Stimulated activated memory B cell treated with anti-CD40 and anti-IgM and Interleukin-4, amounts not matched to agents 10 μg/mL and 1 μg/mL and 100 μg/mL, for 72 hours (primary cell): ENCODE measurements at regions not wholly inside any gene's neighbourhood (a gene's known extent, or its start where the extent isn't known, plus 50 kb on each side); places are given as distances from the start of the nearest gene placed in this dataset.

ENCODE experiments used
- ATAC-seq: fragments of 150-1000 bp; cut with Tn5 transposase; 2 replicates; pipeline ENCODE4 v1.10.0; 2021
- H3K27ac Mint-ChIP-seq: one replicate; pipeline ENCODE4 v1.8.0; 2022; ENCODE audit warnings: mild to moderate bottlenecking, mixed read lengths
- H3K27me3 Mint-ChIP-seq: one replicate; pipeline ENCODE4 v1.8.0; 2022; ENCODE audit warnings: mixed read lengths
- H3K36me3 Mint-ChIP-seq: one replicate; pipeline ENCODE4 v1.8.0; 2022; ENCODE audit warnings: mixed read lengths
- H3K4me1 Mint-ChIP-seq: one replicate; pipeline ENCODE4 v1.8.0; 2022; ENCODE audit warnings: mixed read lengths
- H3K4me3 Mint-ChIP-seq: one replicate; pipeline ENCODE4 v1.8.0; 2022; ENCODE audit warnings: mild to moderate bottlenecking, moderate library complexity, mixed read lengths
- H3K9me3 Mint-ChIP-seq: one replicate; pipeline ENCODE4 v1.8.0; 2022; ENCODE audit warnings: mixed read lengths

DNA sequence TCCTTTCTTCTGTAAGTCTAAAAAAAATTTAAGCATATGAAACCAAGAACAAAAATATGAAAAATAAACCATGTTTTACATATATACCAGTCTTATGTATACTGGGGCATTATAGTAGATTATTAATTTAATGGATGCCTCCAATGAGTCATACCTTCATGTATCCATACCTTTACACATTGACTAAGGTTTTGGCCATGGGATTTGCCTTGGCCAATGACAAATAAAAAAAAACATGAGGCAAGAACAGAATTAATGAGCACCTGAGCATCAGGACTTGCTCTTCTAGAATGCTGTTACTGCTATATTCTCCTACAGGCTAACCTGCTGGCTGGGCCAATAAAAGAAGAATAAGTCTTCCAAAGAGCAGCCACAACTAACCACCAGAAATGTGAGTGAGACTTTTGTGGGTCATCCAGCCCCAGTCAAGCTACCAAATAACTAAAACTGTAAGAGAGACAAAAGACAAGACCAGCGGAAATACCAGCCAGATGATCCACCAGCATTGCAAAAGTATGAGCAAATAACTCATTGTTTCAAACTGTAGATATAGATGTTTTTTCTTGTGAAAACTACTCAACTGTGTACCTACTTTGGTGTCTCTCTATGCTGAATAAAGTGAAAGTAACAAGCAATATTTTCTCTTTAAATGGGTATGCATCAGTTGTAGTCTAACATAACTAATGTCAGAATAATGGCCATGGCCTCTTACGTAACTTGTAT, 749.6 kb upstream of the VRK2 start:
- H3K4me3 Mint-ChIP-seq: no peak overlapping the region
- ATAC-seq: no peak
- no peaks in the 10 kb centered on the region for H3K4me1 Mint-ChIP-seq
- H3K27me3 Mint-ChIP-seq: no peaks in the 10 kb centered on the region
- H3K9me3 Mint-ChIP-seq: no peaks in the 10 kb centered on the region
- no peak overlapping the region for H3K27ac Mint-ChIP-seq
- H3K36me3 Mint-ChIP-seq: peaks cover 5% of the 10 kb centered on the region

DNA sequence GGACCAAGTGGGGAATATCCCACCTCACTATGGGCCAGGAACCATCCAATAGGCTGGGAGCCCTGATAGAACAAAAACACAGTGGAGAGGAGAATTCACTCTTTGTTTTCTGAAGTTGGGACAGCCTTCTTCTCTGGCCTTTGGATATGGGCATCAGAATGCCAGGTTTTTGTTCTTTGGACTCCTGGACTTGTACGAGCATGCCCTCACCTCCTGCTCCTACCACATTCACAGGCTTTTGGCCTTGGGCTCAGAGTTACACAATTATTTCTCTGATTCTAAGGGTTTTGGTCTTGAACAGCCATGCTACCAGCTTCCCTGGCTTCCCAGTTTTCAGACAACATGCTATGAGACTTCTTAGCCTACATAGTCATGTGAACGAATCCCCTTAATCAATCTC, 732.9 kb upstream of the VRK2 start:
- Mint-ChIP-seq H3K27ac (no peak overlapping the region), H3K27me3 (no peaks in the 10 kb centered on the region), H3K4me3 (no peak overlapping the region), H3K4me1 (no peaks in the 10 kb centered on the region), H3K9me3 (no peaks in the 10 kb centered on the region), H3K36me3 (no peaks in the 10 kb centered on the region)
- ATAC-seq: no peak

DNA sequence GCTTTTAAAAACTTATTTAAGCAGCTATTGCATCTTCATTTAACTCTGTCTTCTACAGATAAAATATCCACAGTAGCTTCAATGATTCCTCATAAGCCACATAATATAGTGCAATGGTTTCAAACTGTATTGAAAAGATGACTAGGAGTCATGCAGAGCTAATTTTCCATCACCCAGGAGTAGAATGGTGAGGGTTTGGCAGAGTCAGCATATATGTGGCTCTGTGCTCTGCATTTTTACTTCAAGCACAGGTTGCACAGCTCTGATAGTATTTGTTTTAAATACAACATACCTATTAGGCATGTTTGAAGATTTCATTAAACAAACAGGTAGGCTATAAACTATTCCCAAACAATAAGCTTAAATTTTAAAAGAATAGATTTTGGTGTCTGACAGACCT, 731.9 kb upstream of the VRK2 start:
- H3K9me3 Mint-ChIP-seq: no peaks in the 10 kb centered on the region
- H3K36me3 Mint-ChIP-seq: no peaks in the 10 kb centered on the region
- H3K27me3 Mint-ChIP-seq: no peaks in the 10 kb centered on the region
- no peaks in the 10 kb centered on the region for H3K4me1 Mint-ChIP-seq
- H3K4me3 Mint-ChIP-seq: no peak overlapping the region
- no peak overlapping the region for H3K27ac Mint-ChIP-seq
- ATAC-seq: no peak

DNA sequence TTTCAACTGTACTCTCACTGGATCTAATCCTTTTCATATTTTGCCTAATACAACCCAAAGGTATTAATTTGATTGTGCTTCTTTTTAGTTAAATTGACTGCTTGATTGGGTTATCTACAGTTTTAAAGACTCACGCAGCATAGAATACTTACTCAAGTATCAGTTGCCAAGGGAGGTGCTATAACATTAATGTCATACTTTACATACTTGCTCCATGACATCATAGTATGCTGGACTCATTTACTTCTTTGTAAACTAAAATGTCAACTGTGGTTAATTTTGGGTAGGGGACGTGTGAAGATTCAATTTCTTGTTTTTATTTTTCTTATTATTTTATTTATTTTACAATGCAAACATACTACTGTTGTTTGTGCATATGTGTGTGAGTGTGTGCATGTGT, 716.2 kb upstream of the VRK2 start:
- Mint-ChIP-seq H3K27me3 (no peaks in the 10 kb centered on the region), H3K4me3 (no peak overlapping the region), H3K9me3 (no peaks in the 10 kb centered on the region), H3K4me1 (no peaks in the 10 kb centered on the region), H3K27ac (no peak overlapping the region), H3K36me3 (no peaks in the 10 kb centered on the region)
- ATAC-seq: no peak

DNA sequence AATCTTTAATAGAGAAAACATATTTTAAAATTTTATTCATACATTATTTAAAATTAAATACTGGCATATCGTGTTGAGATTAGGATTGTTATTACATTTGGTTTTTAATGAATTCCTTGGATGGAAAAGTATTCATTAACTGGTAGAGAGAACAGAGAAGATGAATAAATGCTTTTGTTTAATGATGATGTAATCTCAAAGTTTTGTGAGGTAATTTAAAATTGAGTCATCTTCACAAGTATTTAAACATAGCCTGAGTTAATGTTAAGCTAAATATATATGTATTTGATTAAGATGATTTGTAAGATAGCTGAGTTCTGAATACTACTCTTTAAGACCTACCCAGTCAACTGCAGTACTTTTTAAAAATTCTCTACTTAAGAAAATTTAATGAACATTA, 713.4 kb upstream of the VRK2 start:
- H3K27me3 Mint-ChIP-seq: no peaks in the 10 kb centered on the region
- no peak overlapping the region for H3K27ac Mint-ChIP-seq
- H3K9me3 Mint-ChIP-seq: no peaks in the 10 kb centered on the region
- H3K4me3 Mint-ChIP-seq: no peak overlapping the region
- no peak for ATAC-seq
- H3K4me1 Mint-ChIP-seq: no peaks in the 10 kb centered on the region
- no peaks in the 10 kb centered on the region for H3K36me3 Mint-ChIP-seq

DNA sequence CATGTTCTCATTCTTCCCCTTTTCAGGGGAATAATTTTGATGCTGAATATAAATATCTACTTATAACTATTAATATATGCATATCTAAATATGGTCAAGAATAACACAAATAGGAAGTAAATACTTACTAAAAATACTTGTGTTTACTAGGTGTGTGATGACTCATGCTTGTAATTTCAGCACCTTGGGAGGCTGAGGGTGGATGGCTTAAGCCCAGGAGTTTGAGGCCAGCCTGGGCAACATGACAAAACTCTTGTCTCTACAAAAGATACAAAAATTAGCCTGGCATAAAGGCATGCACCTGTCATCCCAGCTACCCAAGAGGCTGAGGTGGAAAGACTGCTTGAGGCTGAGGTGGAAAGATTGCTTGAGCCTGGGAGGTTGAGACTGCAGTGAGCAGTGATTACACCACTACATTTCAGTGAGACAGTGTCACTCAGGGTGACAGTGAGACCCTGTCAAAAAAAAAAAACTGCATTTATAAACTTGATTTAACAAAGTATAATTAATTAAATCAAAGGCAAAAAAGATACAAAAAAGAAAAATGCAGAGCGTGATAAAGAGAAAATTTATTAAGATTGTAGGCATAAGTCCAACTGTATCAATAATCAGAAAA, 703.1 kb upstream of the VRK2 start:
- no peaks in the 10 kb centered on the region for H3K27me3 Mint-ChIP-seq
- peaks cover 8% of the 10 kb centered on the region for H3K9me3 Mint-ChIP-seq

DNA sequence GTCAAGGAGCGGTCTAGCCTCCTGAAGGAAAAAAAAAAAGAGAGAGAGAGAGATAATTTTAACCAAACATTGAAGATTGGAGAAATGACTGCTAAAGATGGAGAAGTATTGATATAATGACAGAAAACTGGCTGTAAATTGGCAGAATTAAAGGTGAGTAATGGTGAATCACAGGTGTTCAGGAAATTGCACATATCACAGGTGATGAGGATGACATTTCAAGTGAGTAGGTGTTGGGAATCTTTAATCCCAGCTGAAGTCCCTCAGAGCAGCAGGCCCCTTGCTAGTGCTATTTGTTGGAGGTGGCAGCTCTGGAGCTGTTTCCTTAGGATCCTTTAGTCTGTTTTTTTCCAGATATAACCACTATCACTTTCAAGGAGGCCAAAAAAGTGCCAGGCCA, 678.4 kb upstream of the VRK2 start:
- no peak overlapping the region for H3K4me3 Mint-ChIP-seq
- peaks cover 2% of the 10 kb centered on the region for H3K9me3 Mint-ChIP-seq
- no peaks in the 10 kb centered on the region for H3K4me1 Mint-ChIP-seq
- H3K27ac Mint-ChIP-seq: no peak overlapping the region
- H3K36me3 Mint-ChIP-seq: no peaks in the 10 kb centered on the region
- no peaks in the 10 kb centered on the region for H3K27me3 Mint-ChIP-seq
- no peak for ATAC-seq

More for the DNA sequence above, 703.1 kb upstream of the VRK2 start:
- Mint-ChIP-seq H3K27ac (no peak overlapping the region), H3K4me3 (no peak overlapping the region), H3K4me1 (no peaks in the 10 kb centered on the region), H3K36me3 (peaks cover 28% of the 10 kb centered on the region)
- ATAC-seq: no peak

DNA sequence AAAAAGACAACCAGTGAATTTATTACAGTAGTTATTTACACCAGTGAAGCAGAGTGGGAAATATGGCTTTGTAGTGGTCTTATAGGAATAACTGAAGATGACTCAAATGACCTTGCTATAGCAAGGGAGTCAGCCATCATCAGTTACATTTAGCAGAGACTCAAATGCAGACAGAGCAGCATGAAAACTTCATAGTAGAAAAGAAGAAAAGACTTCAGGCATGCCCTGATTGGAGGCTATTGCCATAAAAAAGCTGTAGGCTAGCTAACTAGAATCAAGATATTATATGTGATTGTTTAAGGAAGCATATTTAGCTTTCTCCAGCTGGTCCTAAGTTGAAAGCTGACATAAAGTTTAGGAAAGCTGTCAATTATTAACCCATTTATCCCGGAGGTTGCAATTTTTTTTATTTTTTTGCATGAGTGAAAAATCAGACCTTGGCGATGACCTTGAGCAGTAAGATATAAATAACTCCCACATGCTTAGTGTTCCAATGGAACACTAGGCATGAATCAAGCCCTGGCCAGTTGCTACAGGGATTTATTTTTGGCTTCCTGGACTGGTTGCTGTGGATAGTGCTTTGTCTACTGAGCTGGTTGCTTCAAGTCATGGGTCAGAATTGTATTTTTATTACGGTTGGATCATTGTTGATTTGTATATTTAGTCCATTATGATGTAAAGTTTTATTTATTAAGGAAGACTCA, 675.6 kb upstream of the VRK2 start:
- H3K4me3 Mint-ChIP-seq: no peak overlapping the region
- no peak for ATAC-seq
- H3K9me3 Mint-ChIP-seq: no peaks in the 10 kb centered on the region
- H3K36me3 Mint-ChIP-seq: no peaks in the 10 kb centered on the region
- H3K27ac Mint-ChIP-seq: no peak overlapping the region
- H3K27me3 Mint-ChIP-seq: no peaks in the 10 kb centered on the region
- no peaks in the 10 kb centered on the region for H3K4me1 Mint-ChIP-seq

DNA sequence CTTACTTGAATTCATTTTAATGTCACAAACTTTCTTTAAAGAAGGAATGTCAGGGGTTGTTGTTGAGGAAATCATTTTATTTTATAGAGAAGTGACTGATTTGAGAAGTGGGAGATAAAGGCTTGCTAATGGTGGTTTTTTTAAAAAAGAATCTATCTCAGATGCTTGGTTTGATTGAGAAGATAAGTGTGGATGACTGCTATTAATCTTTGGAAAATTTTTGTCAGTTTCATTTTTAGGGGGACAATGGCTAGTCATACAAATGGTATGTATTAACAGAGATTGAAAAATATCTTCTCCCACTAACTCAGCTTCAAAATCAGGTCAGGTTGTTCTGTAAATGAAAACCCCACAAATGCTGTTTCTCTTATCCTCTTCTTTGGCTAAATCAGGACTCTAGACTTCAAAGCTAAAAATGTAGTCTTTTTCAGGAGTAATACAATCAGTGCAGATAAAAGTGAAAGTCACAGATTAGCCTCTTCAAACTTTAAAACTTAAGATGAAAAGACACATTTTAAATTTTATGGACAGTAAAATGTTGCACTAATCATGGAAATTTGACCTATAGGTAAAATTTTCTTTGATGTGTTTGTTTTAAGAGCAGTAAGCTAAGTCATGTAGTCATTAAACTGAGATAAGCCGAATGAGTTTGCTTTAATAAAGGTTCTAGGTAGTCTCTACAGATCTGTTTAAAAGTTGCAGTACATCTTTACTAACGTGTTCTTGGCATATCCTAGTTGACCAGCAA, 674.2 kb upstream of the VRK2 start:
- Mint-ChIP-seq H3K9me3 (no peaks in the 10 kb centered on the region), H3K4me1 (no peaks in the 10 kb centered on the region), H3K27me3 (no peaks in the 10 kb centered on the region), H3K27ac (no peak overlapping the region), H3K36me3 (no peaks in the 10 kb centered on the region), H3K4me3 (no peak overlapping the region)
- ATAC-seq: no peak

DNA sequence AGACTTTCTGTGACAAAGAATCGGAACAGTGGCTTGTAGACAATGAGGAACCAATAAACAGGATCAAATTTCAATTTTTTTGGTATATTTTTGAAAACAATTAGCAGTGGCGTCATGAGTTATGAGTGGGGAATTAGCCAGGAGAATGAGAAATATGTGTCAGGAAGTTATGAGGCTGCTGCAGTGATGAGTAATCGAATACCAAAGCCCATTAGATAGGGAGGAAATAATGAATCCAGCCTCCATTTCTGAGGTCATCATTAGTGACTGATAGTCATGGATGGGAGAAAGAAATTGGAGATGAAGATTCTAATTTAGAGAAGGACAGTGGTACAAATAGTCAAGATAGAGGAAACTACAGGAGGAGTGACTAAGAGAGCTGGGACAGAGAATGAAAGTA, 673.1 kb upstream of the VRK2 start:
- Mint-ChIP-seq H3K4me3 (no peak overlapping the region), H3K9me3 (no peaks in the 10 kb centered on the region), H3K27me3 (no peaks in the 10 kb centered on the region), H3K36me3 (no peaks in the 10 kb centered on the region), H3K27ac (no peak overlapping the region), H3K4me1 (no peaks in the 10 kb centered on the region)
- ATAC-seq: no peak

DNA sequence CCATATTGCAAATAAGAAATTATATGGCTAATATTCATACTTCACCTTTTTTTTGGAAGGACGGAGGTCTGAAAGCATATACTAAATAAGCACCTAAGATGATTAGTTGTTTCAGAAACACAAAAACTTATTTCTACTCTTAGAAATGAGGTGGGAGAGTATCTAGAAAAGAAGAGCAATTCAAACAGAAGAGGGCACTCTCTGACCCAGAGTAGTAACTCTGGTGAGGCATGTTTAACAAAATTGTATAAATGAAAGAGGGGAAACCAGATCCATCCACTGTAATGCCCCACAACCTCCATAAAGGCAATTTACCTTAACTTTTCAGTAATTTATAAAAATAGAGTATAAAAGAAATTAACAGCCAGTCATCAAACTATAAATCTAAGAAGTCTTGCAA, 669.6 kb upstream of the VRK2 start:
- Mint-ChIP-seq H3K27ac (no peak overlapping the region), H3K4me1 (no peaks in the 10 kb centered on the region), H3K27me3 (no peaks in the 10 kb centered on the region), H3K4me3 (no peak overlapping the region), H3K36me3 (no peaks in the 10 kb centered on the region), H3K9me3 (no peaks in the 10 kb centered on the region)
- no peak for ATAC-seq

DNA sequence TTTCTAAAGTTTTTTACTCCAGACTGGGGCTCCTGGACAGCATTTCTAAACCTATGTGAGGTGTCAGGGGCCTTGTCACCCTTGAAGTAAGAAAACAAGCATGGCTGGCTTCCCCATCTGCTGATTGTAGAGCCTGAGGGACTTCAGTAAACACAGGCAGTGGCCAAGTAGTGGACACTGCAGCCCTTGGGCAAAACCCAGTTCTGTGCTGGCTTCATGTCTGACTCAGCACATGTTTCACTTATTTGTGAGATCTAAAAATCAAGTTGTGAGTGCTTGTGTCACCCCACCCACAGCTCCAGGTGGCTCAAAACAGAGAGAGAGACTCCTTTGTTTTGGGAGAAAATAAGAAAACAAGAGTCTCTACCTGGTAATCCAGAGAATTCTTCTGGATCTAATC, 660.3 kb upstream of the VRK2 start:
- Mint-ChIP-seq H3K4me1 (no peaks in the 10 kb centered on the region), H3K9me3 (peaks cover 21% of the 10 kb centered on the region)

DNA sequence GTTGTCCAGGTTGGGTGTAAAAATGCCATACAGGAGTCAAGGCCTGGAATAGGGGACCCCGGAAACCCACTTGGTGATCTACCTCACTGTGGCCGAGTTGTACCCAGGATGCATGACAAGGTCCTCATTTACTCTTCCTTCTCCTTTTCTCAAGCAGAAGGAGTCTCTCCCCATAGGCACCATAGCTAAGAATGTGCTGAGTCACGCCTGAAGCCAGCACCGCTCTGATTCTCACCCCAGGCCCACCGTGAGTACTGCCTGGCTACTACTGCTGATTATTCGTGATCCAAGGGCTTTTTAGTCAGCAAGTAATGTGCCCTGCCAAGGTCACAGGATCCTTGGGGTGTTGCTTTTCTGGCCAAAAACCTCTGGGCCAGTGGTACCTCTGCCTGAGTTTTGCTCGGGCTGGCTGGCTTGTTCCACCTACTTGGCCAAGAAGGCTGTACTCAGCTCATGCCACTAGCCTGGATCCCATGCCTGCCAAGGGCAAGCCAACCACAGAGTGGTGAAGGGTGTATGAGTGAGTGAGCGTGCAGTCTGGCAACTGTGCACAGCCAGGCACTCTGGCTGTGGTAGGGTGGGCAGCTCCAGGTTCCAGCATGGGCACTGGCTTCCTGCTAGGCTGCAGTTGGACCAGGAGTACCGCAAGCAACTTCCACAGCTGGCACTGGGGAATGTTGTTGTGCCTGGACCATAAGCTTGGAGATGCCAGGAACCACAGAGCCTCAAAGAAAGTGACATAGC, 650.1 kb upstream of the VRK2 start:
- H3K9me3 Mint-ChIP-seq: peaks cover 3% of the 10 kb centered on the region
- no peaks in the 10 kb centered on the region for H3K36me3 Mint-ChIP-seq
- H3K27ac Mint-ChIP-seq: no peak overlapping the region
- no peaks in the 10 kb centered on the region for H3K4me1 Mint-ChIP-seq
- no peaks in the 10 kb centered on the region for H3K27me3 Mint-ChIP-seq
- no peak for ATAC-seq
- H3K4me3 Mint-ChIP-seq: no peak overlapping the region

More for the DNA sequence above, 660.3 kb upstream of the VRK2 start:
- Mint-ChIP-seq H3K36me3 (no peaks in the 10 kb centered on the region), H3K27ac (no peak overlapping the region), H3K27me3 (no peaks in the 10 kb centered on the region), H3K4me3 (no peak overlapping the region)
- ATAC-seq: no peak

DNA sequence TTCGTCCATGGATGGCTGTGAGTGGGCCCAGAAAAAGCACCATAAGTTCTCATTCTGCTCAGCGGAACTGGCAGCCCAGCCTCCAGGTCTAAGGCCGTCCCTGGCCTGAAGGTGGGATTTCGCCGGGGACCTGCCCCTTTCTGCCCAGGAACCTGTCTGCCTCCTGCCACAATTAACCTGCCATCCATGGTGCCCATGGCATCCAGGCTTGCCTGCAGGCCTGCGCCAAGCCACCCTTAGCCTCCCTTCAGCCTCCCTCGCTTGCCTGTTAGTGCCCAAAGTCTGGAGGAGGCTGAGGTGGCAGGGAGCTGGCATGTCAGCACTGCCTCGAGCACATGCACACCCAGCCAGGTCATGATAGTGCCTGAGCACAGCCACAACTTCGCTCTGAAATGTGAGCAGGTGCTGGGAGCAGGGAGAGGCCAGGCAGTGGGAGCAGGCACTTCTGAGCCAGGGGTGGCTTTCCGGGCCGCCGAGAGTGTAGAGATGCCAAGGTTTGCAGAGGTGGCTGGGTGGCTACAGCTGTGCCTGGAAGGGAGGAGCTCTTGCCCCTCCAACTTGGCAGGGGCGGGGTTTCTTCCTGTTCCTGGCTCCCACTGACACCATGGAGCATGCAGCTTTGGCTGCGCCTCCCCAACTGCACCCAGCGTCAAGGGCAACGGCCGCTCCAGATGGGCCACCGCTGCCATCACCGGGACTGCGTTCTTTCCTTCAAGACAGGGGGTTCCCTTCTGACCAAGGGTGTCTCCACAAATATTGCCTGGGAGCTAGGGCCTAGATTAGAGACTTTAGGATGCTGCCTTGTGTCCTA, 648.9 kb upstream of the VRK2 start:
- H3K4me1 Mint-ChIP-seq: no peaks in the 10 kb centered on the region
- H3K27ac Mint-ChIP-seq: no peak overlapping the region
- peaks cover 3% of the 10 kb centered on the region for H3K9me3 Mint-ChIP-seq
- H3K36me3 Mint-ChIP-seq: no peaks in the 10 kb centered on the region
- ATAC-seq: peak; percentile 24
- no peaks in the 10 kb centered on the region for H3K27me3 Mint-ChIP-seq
- no peak overlapping the region for H3K4me3 Mint-ChIP-seq
